ENCODE measurements at regions not wholly inside any gene's neighbourhood (a gene's known extent, or its start where the extent isn't known, plus 50 kb on each side); places are given as distances from the start of the nearest gene placed in this dataset.

- Histone ChIP-seq H3K4me1 (ENCODE audit: control insufficient read depth in 1 of 2, low read depth in 2 of 2) (peaks cover 0 to 4% of the 10 kb centered on the region in 2 donors), H3K9me3 (no peaks in the 10 kb centered on the region), H3K4me3 (no peak overlapping the region), H3K27ac (no peak overlapping the region), H3K36me3 (no peaks in the 10 kb centered on the region), H3K27me3 (replicated peaks; ENCODE audit: insufficient read depth) (no peaks in the 10 kb centered on the region)
- DNase-seq (ENCODE audit: low spot score), result no peak
- TF ChIP-seq, protein P1, sequence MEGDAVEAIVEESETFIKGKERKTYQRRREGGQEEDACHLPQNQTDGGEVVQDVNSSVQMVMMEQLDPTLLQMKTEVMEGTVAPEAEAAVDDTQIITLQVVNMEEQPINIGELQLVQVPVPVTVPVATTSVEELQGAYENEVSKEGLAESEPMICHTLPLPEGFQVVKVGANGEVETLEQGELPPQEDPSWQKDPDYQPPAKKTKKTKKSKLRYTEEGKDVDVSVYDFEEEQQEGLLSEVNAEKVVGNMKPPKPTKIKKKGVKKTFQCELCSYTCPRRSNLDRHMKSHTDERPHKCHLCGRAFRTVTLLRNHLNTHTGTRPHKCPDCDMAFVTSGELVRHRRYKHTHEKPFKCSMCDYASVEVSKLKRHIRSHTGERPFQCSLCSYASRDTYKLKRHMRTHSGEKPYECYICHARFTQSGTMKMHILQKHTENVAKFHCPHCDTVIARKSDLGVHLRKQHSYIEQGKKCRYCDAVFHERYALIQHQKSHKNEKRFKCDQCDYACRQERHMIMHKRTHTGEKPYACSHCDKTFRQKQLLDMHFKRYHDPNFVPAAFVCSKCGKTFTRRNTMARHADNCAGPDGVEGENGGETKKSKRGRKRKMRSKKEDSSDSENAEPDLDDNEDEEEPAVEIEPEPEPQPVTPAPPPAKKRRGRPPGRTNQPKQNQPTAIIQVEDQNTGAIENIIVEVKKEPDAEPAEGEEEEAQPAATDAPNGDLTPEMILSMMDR (IDR thresholded peaks at IDR 0.05), result no peak
- no peak for ATAC-seq (ENCODE audit: insufficient number of reproducible peaks, low FRiP score, low read depth)
Measured at GRCh38 chr9:20032413-20033006, 243.7 kb upstream of the SLC24A2 start.

- H3K9me3 ChIP-seq, result no peaks in the 10 kb centered on the region
- TF ChIP-seq, protein P1 (IDR thresholded peaks at IDR 0.05), result no peak
- H3K36me3 ChIP-seq, result no peaks in the 10 kb centered on the region
- no peak overlapping the region for H3K27ac ChIP-seq
- peaks cover 0 to 4% of the 10 kb centered on the region in 2 donors for H3K4me1 ChIP-seq (ENCODE audit: control insufficient read depth in 1 of 2, low read depth in 2 of 2)
- no peak for ATAC-seq (ENCODE audit: insufficient number of reproducible peaks, low FRiP score, low read depth)
- DNase-seq (ENCODE audit: low spot score), result no peak
- H3K4me3 ChIP-seq, result no peak overlapping the region
- no peaks in the 10 kb centered on the region for H3K27me3 ChIP-seq (replicated peaks; ENCODE audit: insufficient read depth)
Measured at GRCh38 chr9:20031836-20032235, 243.0 kb upstream of the SLC24A2 start.

GRCh38 chr9:20030671-20031070 is 241.8 kb upstream of the SLC24A2 start:
- ATAC-seq (ENCODE audit: insufficient number of reproducible peaks, low FRiP score, low read depth) (no peak), DNase-seq (ENCODE audit: low spot score) (no peak)
- Histone ChIP-seq H3K36me3 (no peaks in the 10 kb centered on the region), H3K9me3 (no peaks in the 10 kb centered on the region), H3K27ac (no peak overlapping the region), H3K27me3 (replicated peaks; ENCODE audit: insufficient read depth) (no peaks in the 10 kb centered on the region), H3K4me1 (ENCODE audit: control insufficient read depth in 1 of 2, low read depth in 2 of 2) (peaks cover 0 to 4% of the 10 kb centered on the region in 2 donors), H3K4me3 (no peak overlapping the region)
- TF ChIP-seq, protein P1 (IDR thresholded peaks at IDR 0.05), result no peak

GRCh38 chr9:20030221-20030620 is 241.4 kb upstream of the SLC24A2 start:
- Histone ChIP-seq H3K9me3 (no peaks in the 10 kb centered on the region), H3K36me3 (no peaks in the 10 kb centered on the region), H3K4me1 (ENCODE audit: control insufficient read depth in 1 of 2, low read depth in 2 of 2) (peaks cover 0 to 4% of the 10 kb centered on the region in 2 donors), H3K27ac (no peak overlapping the region), H3K27me3 (replicated peaks; ENCODE audit: insufficient read depth) (no peaks in the 10 kb centered on the region), H3K4me3 (no peak overlapping the region)
- TF ChIP-seq, protein P1 (IDR thresholded peaks at IDR 0.05), result no peak
- no peak for DNase-seq (ENCODE audit: low spot score)
- no peak for ATAC-seq (ENCODE audit: insufficient number of reproducible peaks, low FRiP score, low read depth)

DNA sequence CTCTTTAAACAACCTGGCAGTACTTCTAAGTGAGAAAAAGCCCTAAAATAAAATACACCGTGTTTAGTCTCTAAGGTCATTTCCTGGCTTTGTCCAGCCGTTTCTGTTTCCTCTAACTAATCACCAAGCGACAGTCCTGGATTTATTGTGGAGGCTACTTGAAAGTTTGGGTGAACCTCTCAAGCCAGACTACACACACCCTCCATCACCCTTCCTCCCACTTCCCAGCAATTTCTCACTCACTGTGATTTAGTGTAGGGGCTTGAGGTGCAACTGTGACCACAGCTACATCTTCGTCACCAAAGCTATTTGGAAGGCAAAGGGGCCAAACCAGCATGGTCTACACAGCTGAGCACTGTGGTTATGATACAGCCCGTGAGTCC is 240.0 kb upstream of the SLC24A2 start:
- H3K36me3 ChIP-seq, result no peaks in the 10 kb centered on the region
- H3K4me3 ChIP-seq, result no peak overlapping the region
- H3K27ac ChIP-seq, result no peak overlapping the region
- TF ChIP-seq, protein P1 (IDR thresholded peaks at IDR 0.05), result no peak
- peaks cover 0 to 4% of the 10 kb centered on the region in 2 donors for H3K4me1 ChIP-seq (ENCODE audit: control insufficient read depth in 1 of 2, low read depth in 2 of 2)
- ATAC-seq (ENCODE audit: insufficient number of reproducible peaks, low FRiP score, low read depth), result no peak
- DNase-seq (ENCODE audit: low spot score), result no peak
- H3K9me3 ChIP-seq, result no peaks in the 10 kb centered on the region
- H3K27me3 ChIP-seq (replicated peaks; ENCODE audit: insufficient read depth), result no peaks in the 10 kb centered on the region
